Endothelial cell of umbilical vein (primary cell): ENCODE measurements at regions not wholly inside any gene's neighbourhood (a gene's known extent, or its start where the extent isn't known, plus 50 kb on each side); places are given as distances from the start of the nearest gene placed in this dataset.

Experiments
- BruUV-seq: library from RNA; stranded (reverse); fragments of 400-500 nt; replicated peaks from 2 replicates; lab custom pipeline; 2021; lab: Mats Ljungman, UMichigan
- CTCF ChIA-PET: fragments of 300-600, 350-600 bp; sonication (Branson Sonifier 250); formaldehyde crosslinking; loops from one replicate; lab custom pipeline; 2021; ENCODE audit warnings: antibody characterized with exemption, inconsistent platforms; lab: Charles Lee
- POLR2A ChIA-PET: fragments of 300-600, 350-600 bp; sonication (Branson Sonifier 250); formaldehyde crosslinking; loops from one replicate; lab custom pipeline; 2021; ENCODE audit warnings: antibody characterized with exemption, inconsistent platforms; lab: Charles Lee
- DNase-seq: peaks from one replicate; pipeline ENCODE4 v3.0.0-alpha.2; 2011; ENCODE audit warnings: low read depth, low spot score
- FAIRE-seq: peaks from 2 replicates; lab custom pipeline; 2011; peaks lifted over from hg19 to GRCh38; lab: Jason Lieb, UNC
- H2AFZ ChIP-seq: 2 replicates; pipeline ENCODE4 v1.6.0; 2012; ENCODE audit warnings: low read depth, low read length, control low read depth, inconsistent platforms
- H3K27ac ChIP-seq: 2 replicates; pipeline ENCODE4 v1.5.1; 2011; ENCODE audit warnings: low read depth, mild to moderate bottlenecking, control low read depth, low read length, moderate library complexity; ENCODE audit not compliant: insufficient read depth
- H3K27me3 ChIP-seq, 2 experiments: 2 replicates each; pipeline versions ENCODE4 v1.6.0 to v1.6.1; 2011; ENCODE audit warnings: low read length in 2 of 2, mixed read lengths in 1 of 2; ENCODE audit not compliant: control insufficient read depth in 2 of 2, insufficient read depth in 2 of 2
- H3K36me3 ChIP-seq, 2 experiments: 2 replicates in 1 of 2; 3 replicates in 1 of 2; pipeline ENCODE4 v1.5.1; 2011; ENCODE audit warnings: low read length in 2 of 2, mild to moderate bottlenecking in 1 of 2, moderate library complexity in 1 of 2; ENCODE audit not compliant: control insufficient read depth in 2 of 2, insufficient read depth in 2 of 2; ENCODE audit errors: extremely low read depth in 1 of 2
- H3K4me1 ChIP-seq: 3 replicates; pipeline ENCODE4 v1.5.1; 2011; ENCODE audit warnings: mild to moderate bottlenecking, low read length; ENCODE audit not compliant: control insufficient read depth, insufficient read depth; ENCODE audit errors: extremely low read depth
- H3K4me2 ChIP-seq: 2 replicates; pipeline ENCODE4 v1.6.1; 2011; ENCODE audit warnings: low read length, control low read depth, mixed read lengths; ENCODE audit not compliant: insufficient read depth
- H3K4me3 ChIP-seq, 3 experiments: fragments of 200-600 bp in 1 of 3; sonication (generic), shearing (Covaris generic) in 1 of 3; replicated peaks in 1 of 3; 2 replicates each; pipeline ENCODE4 v1.5.1; 2011 to 2016; ENCODE audit warnings: control low read depth in 3 of 3, low read length in 3 of 3, mild to moderate bottlenecking in 2 of 3, inconsistent platforms in 1 of 3, low read depth in 1 of 3, moderate library complexity in 1 of 3; ENCODE audit not compliant: insufficient read depth in 1 of 3
- H3K79me2 ChIP-seq: 2 replicates; pipeline ENCODE4 v1.6.0; 2012; ENCODE audit warnings: low read length, inconsistent platforms; ENCODE audit not compliant: control insufficient read depth, insufficient read depth
- H3K9ac ChIP-seq: replicated peaks from 2 replicates; pipeline ENCODE3; 2011; ENCODE audit warnings: low read length, control low read depth; ENCODE audit not compliant: insufficient read depth; ENCODE audit errors: extremely low read depth
- H3K9me1 ChIP-seq: replicated peaks from 3 replicates; pipeline ENCODE4 v1.6.0; 2011; ENCODE audit warnings: mild to moderate bottlenecking, low read length; ENCODE audit not compliant: control insufficient read depth, insufficient read depth; ENCODE audit errors: extremely low read depth
- H3K9me3 ChIP-seq: replicated peaks from 2 replicates; pipeline ENCODE4 v1.5.1; 2012; ENCODE audit warnings: low read length, inconsistent platforms; ENCODE audit not compliant: control insufficient read depth, insufficient read depth
- H4K20me1 ChIP-seq: replicated peaks from 2 replicates; pipeline ENCODE3; 2011; ENCODE audit warnings: mild to moderate bottlenecking, low read length; ENCODE audit not compliant: control insufficient read depth, insufficient read depth; ENCODE audit errors: extremely low read depth
- EZH2 ChIP-seq: IDR thresholded peaks from 2 replicates; pipeline ENCODE4 v1.6.1; 2012; ENCODE audit warnings: borderline replicate concordance, low read depth, mild to moderate bottlenecking, moderate library complexity, low read length, inconsistent platforms; ENCODE audit not compliant: severe bottlenecking
- FOS ChIP-seq: IDR thresholded peaks from 2 replicates; pipeline ENCODE4 v1.6.1; 2011; ENCODE audit warnings: mild to moderate bottlenecking, low read length, moderate library complexity, borderline replicate concordance; ENCODE audit not compliant: insufficient read depth
- GATA2 ChIP-seq: IDR thresholded peaks from 2 replicates; pipeline ENCODE4 v1.7.0; 2011; ENCODE audit warnings: low read depth, mild to moderate bottlenecking, moderate library complexity, mixed read lengths, low read length; ENCODE audit not compliant: insufficient read length, insufficient read depth
- JUN ChIP-seq: IDR thresholded peaks from 2 replicates; pipeline ENCODE4 v1.6.1; 2011; ENCODE audit warnings: borderline replicate concordance, low read depth; ENCODE audit not compliant: insufficient read length, insufficient read depth
- MYC ChIP-seq: IDR thresholded peaks from one replicate; pipeline ENCODE4 v1.6.1; 2011; ENCODE audit warnings: mild to moderate bottlenecking, low read depth, low read length
- POLR2A ChIP-seq: IDR thresholded peaks from 2 replicates; pipeline ENCODE4 v1.6.1; 2012; ENCODE audit warnings: low read depth, mild to moderate bottlenecking, control low read depth, low read length
- POLR2AphosphoS5 ChIP-seq: IDR thresholded peaks from 2 replicates; pipeline ENCODE4 v1.6.1; 2012; ENCODE audit warnings: low read depth, mild to moderate bottlenecking, control low read depth, low read length, moderate library complexity; ENCODE audit not compliant: insufficient read depth
- dilution Hi-C: fragments of 300-500 bp; cut with MboI; formaldehyde crosslinking; loops from one replicate; pipeline ENCODE4 v1.15.0; 2019; ENCODE audit warnings: low sequenced_read_pairs; ENCODE audit not compliant: extremely low pct_ligation_motif_present
- intact Hi-C: fragments of 100-400 bp; cut with micrococcal nuclease; formaldehyde crosslinking; loops from one replicate; pipeline ENCODE4 v1.10.0; 2022
- TF ChIP-seq, protein P1 (sequence below), 2 donors: IDR thresholded peaks; 1 replicate in 1 of 2; 2 replicates in 1 of 2; pipeline ENCODE4 v1.5.1; 2011; ENCODE audit warnings: low read length in 2 of 2, mild to moderate bottlenecking in 2 of 2, moderate library complexity in 2 of 2, control low read depth in 1 of 2, inconsistent platforms in 1 of 2, low read depth in 1 of 2; ENCODE audit not compliant: insufficient read depth in 1 of 2; ENCODE audit errors: extremely low read depth in 1 of 2
- TF ChIP-seq, protein P2 (sequence below): IDR thresholded peaks from 2 replicates; pipeline ENCODE4 v1.6.1; 2011; ENCODE audit not compliant: insufficient read depth, insufficient read length

DNA sequence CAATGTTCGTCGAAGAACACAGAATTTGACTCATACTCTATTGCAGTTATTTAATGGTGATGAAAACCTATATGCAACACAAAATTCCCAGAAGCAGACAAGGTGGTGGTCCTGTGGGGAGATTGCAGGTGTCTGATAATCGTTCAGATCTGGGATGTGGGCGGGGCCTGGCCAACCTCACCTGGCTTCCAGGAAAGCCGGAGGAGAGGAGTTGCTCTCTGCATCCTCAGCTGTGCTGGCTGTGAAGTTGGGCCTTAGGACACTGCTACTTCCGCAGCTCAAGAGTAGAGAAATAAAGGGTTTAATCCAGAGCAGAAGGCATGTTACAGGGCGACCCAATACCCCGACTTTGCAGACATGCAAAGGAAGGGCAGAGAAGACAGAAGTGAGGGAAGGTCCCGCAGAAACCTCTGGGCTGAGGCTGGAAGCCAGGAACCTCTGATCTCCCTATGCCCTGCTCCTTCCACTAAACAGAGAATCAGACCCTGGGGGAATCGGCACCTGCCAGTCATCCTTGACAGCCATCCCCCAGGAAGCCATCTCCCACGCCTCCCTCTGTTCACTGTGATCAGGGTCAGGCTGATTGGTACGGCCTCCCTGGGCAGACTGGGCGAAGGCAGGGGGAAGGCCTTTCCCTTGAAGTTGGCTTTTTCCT is 590.3 kb downstream of the AJAP1 start:
- H3K79me2 ChIP-seq, result no peaks in the 10 kb centered on the region
- H3K4me3 ChIP-seq, result no peak overlapping the region
- no peaks in the 10 kb centered on the region for H3K9me3 ChIP-seq
- DNase-seq, result no peak
- ChIA-PET CTCF (no interaction called here), POLR2A (no interaction called here)
- H3K36me3 ChIP-seq, result no peaks in the 10 kb centered on the region
- no peak overlapping the region for H2AFZ ChIP-seq
- no peaks in the 10 kb centered on the region for H4K20me1 ChIP-seq
- no peaks in the 10 kb centered on the region for H3K4me1 ChIP-seq
- TF ChIP-seq POLR2A (no peak), POLR2AphosphoS5 (no peak)
- TF ChIP-seq, protein P1, sequence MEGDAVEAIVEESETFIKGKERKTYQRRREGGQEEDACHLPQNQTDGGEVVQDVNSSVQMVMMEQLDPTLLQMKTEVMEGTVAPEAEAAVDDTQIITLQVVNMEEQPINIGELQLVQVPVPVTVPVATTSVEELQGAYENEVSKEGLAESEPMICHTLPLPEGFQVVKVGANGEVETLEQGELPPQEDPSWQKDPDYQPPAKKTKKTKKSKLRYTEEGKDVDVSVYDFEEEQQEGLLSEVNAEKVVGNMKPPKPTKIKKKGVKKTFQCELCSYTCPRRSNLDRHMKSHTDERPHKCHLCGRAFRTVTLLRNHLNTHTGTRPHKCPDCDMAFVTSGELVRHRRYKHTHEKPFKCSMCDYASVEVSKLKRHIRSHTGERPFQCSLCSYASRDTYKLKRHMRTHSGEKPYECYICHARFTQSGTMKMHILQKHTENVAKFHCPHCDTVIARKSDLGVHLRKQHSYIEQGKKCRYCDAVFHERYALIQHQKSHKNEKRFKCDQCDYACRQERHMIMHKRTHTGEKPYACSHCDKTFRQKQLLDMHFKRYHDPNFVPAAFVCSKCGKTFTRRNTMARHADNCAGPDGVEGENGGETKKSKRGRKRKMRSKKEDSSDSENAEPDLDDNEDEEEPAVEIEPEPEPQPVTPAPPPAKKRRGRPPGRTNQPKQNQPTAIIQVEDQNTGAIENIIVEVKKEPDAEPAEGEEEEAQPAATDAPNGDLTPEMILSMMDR (IDR thresholded peaks at IDR 0.05; ENCODE audit: extremely low read depth in 1 of 2, insufficient read depth in 1 of 2, low read depth in 1 of 2, low read length in 2 of 2), result no peak
- BruUV-seq, result no TSS peak
- no peak overlapping the region for H3K9ac ChIP-seq
- H3K9me1 ChIP-seq, result no peaks in the 10 kb centered on the region
- no peaks in the 10 kb centered on the region for H3K27me3 ChIP-seq
- no peak overlapping the region for H3K4me2 ChIP-seq
- intact Hi-C loops, result no loop called here
- FAIRE-seq, result no peak
- no peak overlapping the region for H3K27ac ChIP-seq
- dilution Hi-C loops, result no loop called here

DNA sequence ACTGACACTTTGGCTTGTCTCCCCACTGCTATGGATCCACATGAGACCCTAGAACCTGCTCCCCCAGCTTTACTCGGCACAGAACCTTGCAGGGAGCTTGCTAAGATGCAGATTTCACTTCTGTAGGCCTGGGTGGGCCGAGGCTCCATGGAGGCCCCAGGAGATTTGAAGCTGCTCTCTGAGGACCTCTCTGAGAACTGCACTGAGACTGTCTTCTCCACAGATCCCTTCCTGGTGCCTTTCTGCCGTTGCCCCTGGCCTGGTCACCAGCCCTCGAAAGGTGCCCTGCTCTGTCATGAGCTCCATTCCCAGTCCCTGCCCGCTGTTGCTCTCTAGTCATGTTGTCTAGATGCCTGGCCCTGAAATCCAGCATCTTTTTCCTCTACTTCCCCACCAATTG is 588.4 kb downstream of the AJAP1 start:
- intact Hi-C loops, result no loop called here
- no peaks in the 10 kb centered on the region for H3K4me1 ChIP-seq
- FAIRE-seq (no peak), DNase-seq (no peak)
- dilution Hi-C loops, result no loop called here
- no peak overlapping the region for H3K4me2 ChIP-seq
- H3K79me2 ChIP-seq, result no peaks in the 10 kb centered on the region
- no peak overlapping the region for H3K4me3 ChIP-seq
- H3K9me3 ChIP-seq, result peaks cover 2% of the 10 kb centered on the region
- ChIA-PET POLR2A (no interaction called here), CTCF (no interaction called here)
- H3K27me3 ChIP-seq, result no peaks in the 10 kb centered on the region
- H2AFZ ChIP-seq, result no peak overlapping the region
- H4K20me1 ChIP-seq, result no peaks in the 10 kb centered on the region
- no peaks in the 10 kb centered on the region for H3K36me3 ChIP-seq
- no peak overlapping the region for H3K9ac ChIP-seq
- H3K9me1 ChIP-seq, result no peaks in the 10 kb centered on the region
- no peak overlapping the region for H3K27ac ChIP-seq
- no TSS peak for BruUV-seq
- TF ChIP-seq POLR2AphosphoS5 (no peak), POLR2A (no peak), MYC (no peak), FOS (no peak), GATA2 (no peak), EZH2 (no peak), JUN (no peak)
- TF ChIP-seq, protein P2, sequence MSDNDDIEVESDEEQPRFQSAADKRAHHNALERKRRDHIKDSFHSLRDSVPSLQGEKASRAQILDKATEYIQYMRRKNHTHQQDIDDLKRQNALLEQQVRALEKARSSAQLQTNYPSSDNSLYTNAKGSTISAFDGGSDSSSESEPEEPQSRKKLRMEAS, result no peak
- TF ChIP-seq, protein P1 (IDR thresholded peaks at IDR 0.05; ENCODE audit: extremely low read depth in 1 of 2, insufficient read depth in 1 of 2, low read depth in 1 of 2, low read length in 2 of 2), result no peak
